Endothelial cell (in vitro differentiated cells): ENCODE measurements at regions not wholly inside any gene's neighbourhood (a gene's known extent, or its start where the extent isn't known, plus 50 kb on each side); places are given as distances from the start of the nearest gene placed in this dataset.

Source experiments
- DNase-seq: peaks from one replicate; pipeline ENCODE4 v3.0.0; 2021; ENCODE audit warnings: low spot score
- H3K27ac Mint-ChIP-seq: one replicate; pipeline ENCODE4 v1.8.0; 2021; ENCODE audit warnings: mixed read lengths, inconsistent platforms; ENCODE audit not compliant: unreplicated experiment
- H3K27me3 Mint-ChIP-seq: one replicate; pipeline ENCODE4 v1.8.0; 2021; ENCODE audit warnings: mild to moderate bottlenecking, moderate library complexity, mixed read lengths, inconsistent platforms; ENCODE audit not compliant: unreplicated experiment
- H3K36me3 Mint-ChIP-seq: one replicate; pipeline ENCODE4 v1.8.0; 2021; ENCODE audit warnings: mild to moderate bottlenecking, low read depth, mixed read lengths, inconsistent platforms; ENCODE audit not compliant: unreplicated experiment
- H3K4me1 Mint-ChIP-seq: one replicate; pipeline ENCODE4 v1.8.0; 2021; ENCODE audit warnings: mild to moderate bottlenecking, mixed read lengths, inconsistent platforms; ENCODE audit not compliant: unreplicated experiment
- H3K4me3 Mint-ChIP-seq: one replicate; pipeline ENCODE4 v1.8.0; 2021; ENCODE audit warnings: mild to moderate bottlenecking, mixed read lengths, inconsistent platforms; ENCODE audit not compliant: unreplicated experiment
- H3K9me3 Mint-ChIP-seq: one replicate; pipeline ENCODE4 v1.8.0; 2021; ENCODE audit warnings: mixed read lengths, inconsistent platforms; ENCODE audit not compliant: unreplicated experiment
- TF ChIP-seq, protein P1 (sequence below): fragments of 200-600 bp; sonication (generic); IDR thresholded peaks from one replicate; pipeline ENCODE4 v1.5.0; 2021; ENCODE audit warnings: antibody characterized with exemption; ENCODE audit not compliant: unreplicated experiment

DNA sequence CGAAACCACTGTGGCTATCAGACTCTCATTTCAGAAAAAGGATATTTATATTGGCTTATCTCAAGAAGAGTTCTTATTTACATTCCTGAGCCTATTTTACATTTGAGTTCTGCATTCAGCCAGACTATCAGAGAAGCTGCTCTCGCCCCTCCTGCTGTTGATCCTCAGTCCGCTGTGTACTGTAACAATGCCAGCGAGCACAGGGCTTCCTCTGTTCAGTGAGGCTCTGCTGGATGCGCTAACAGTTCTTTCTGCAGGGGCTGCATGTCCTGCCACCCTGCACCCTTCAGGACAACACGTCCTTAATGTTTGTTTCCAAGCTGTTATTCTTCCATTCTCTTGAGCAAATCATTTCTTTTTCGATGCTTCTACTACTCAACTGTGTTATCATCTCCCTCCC lies 463.7 kb upstream of the SGCG start:
- no peak overlapping the region for H3K4me3 Mint-ChIP-seq
- H3K4me1 Mint-ChIP-seq = no peaks in the 10 kb centered on the region
- H3K9me3 Mint-ChIP-seq = no peaks in the 10 kb centered on the region
- H3K27ac Mint-ChIP-seq = no peak overlapping the region
- DNase-seq = no peak
- no peaks in the 10 kb centered on the region for H3K27me3 Mint-ChIP-seq
- TF ChIP-seq, protein P1, sequence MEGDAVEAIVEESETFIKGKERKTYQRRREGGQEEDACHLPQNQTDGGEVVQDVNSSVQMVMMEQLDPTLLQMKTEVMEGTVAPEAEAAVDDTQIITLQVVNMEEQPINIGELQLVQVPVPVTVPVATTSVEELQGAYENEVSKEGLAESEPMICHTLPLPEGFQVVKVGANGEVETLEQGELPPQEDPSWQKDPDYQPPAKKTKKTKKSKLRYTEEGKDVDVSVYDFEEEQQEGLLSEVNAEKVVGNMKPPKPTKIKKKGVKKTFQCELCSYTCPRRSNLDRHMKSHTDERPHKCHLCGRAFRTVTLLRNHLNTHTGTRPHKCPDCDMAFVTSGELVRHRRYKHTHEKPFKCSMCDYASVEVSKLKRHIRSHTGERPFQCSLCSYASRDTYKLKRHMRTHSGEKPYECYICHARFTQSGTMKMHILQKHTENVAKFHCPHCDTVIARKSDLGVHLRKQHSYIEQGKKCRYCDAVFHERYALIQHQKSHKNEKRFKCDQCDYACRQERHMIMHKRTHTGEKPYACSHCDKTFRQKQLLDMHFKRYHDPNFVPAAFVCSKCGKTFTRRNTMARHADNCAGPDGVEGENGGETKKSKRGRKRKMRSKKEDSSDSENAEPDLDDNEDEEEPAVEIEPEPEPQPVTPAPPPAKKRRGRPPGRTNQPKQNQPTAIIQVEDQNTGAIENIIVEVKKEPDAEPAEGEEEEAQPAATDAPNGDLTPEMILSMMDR = no peak
- no peaks in the 10 kb centered on the region for H3K36me3 Mint-ChIP-seq

DNA sequence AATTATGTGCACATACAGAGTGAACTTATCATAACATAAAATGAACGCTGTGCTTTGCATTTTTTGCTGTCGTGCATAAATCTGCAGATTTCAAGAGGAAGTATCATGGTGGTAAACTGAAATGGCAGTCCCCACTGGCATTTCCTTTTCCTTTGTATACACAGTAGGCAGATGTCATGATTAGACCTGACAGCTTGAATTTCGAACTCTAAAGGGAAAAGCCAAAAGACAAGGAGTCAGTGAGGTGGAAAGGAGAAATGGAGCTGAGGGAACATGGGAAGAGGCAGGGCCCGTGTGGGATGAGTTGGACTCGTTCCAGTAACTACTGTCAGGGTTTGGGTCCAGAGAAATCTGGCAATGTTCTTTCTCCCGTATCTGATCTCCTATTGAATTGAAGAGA lies 454.1 kb upstream of the SGCG start:
- Mint-ChIP-seq H3K4me3 (no peak overlapping the region), H3K36me3 (no peaks in the 10 kb centered on the region), H3K27ac (no peak overlapping the region), H3K9me3 (no peaks in the 10 kb centered on the region), H3K27me3 (no peaks in the 10 kb centered on the region), H3K4me1 (peaks cover 9% of the 10 kb centered on the region)
- DNase-seq = no peak
- TF ChIP-seq, protein P1 = no peak

DNA sequence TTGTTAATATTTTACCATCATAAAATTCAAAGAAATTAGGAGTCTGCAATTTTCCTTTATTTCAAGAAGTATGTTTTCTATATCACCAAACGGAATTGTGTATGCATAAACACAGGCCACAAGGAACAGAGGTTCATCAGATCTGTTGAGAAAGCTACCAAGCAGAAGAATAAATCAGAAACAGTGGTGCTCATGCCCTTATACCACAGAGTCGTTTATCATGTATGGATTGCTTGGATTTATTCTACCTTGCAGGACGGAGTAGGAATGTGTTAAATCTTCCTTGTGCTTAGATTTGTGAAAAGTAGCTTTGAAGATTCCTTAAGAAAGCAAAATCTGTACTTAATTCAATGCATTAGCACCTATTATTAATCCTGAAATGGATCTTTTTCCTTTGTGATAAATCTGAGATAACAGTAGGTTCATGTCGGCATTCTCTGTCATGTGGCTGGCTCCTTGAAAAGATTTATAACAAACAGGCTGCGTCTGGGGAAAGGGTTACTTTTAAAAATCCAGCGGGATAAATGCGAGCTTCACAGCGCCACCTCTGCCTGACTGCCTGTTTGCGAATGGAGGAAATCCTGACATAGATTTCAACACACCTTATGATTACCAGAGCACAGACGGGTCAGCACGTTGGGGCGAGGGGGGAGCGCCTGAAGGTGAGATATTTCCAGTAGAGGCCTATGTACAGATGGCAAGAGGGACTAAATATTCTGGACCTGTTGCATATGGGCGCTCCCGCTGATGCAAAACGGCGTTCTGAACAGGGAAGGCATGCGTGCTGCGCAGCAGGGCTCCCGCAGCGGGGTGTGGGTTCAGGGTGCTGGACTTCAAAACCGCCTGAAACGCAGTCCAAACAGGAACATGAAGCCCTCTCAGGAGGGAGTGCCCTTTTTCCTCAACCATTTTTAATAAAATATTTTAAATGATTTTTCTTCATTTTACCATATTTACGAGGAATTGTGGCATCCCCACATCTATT lies 445.5 kb upstream of the SGCG start:
- no peak for DNase-seq
- Mint-ChIP-seq H3K36me3 (no peaks in the 10 kb centered on the region), H3K27ac (no peak overlapping the region), H3K27me3 (no peaks in the 10 kb centered on the region), H3K4me3 (no peak overlapping the region), H3K9me3 (no peaks in the 10 kb centered on the region), H3K4me1 (no peaks in the 10 kb centered on the region)
- TF ChIP-seq, protein P1 = no peak

DNA sequence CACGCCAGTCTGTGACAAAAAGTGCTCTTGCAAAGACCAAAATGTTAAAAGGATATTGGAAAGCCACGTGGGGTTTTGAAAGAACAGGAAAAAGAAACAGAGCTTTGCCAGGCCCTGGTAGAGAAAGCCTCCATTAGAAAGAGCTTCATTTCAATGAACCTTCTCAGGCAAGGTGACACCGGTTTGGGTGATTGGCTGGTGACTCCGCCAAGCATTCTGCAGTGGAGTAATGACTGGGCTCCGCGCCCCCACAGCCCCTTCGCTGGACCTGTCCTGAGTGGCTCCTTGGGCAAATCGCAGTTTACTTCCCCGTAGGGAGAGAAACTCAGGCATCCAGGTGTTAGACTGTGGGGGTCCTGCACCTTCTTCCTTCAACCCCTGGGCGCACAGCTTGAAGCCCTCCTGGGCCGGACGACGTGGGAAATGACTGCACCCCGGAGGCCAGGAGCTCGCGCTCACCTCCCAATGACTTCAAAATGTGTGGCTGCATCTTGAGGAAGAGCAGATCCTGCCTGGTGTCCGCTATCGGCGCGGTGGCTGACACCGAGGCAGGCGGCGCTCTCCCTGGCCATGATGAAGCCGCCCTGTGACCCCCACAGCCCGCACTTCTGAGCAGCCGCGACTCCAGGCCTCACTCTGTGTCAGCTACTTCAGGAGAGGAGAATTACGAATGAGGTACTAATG lies 444.6 kb upstream of the SGCG start:
- no peak for DNase-seq

More for the DNA sequence above, 444.6 kb upstream of the SGCG start:
- Mint-ChIP-seq H3K9me3 (no peaks in the 10 kb centered on the region), H3K27ac (no peak overlapping the region), H3K4me1 (no peaks in the 10 kb centered on the region), H3K36me3 (no peaks in the 10 kb centered on the region), H3K27me3 (no peaks in the 10 kb centered on the region), H3K4me3 (no peak overlapping the region)
- TF ChIP-seq, protein P1 = no peak
